Activated gamma-delta T cell treated with Interleukin-2 at 50 U/mL for 16 hours (primary cell): ENCODE measurements at regions not wholly inside any gene's neighbourhood (a gene's known extent, or its start where the extent isn't known, plus 50 kb on each side); places are given as distances from the start of the nearest gene placed in this dataset.

Source experiments
- DNase-seq: peaks from one replicate; pipeline ENCODE4 v3.0.0-alpha.2; 2020

- no peak for DNase-seq
These were observed 458.9 kb upstream of the C9orf72 start for GRCh38 chr9:28032268-28032590.

DNA sequence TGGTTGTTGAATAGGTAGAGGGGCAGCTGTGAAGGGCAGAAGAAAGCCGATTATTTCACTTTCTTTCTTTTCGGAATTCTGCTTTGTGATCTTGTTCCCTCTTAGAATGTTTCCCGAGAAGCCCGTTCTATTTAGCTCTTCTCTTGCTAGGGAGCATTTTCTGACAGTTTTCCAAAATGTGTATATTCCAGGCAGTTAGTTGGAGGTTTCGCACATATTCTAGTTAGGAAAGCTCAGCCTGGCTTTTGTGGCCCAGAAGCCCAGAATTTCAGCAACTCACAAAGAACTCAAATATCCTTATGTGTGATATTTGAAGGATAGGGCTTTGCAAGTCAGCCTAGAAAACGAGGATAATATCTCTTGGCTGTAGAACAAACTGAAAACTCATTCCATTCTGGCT lies 461.0 kb upstream of the C9orf72 start:
- DNase-seq, result no peak

DNA sequence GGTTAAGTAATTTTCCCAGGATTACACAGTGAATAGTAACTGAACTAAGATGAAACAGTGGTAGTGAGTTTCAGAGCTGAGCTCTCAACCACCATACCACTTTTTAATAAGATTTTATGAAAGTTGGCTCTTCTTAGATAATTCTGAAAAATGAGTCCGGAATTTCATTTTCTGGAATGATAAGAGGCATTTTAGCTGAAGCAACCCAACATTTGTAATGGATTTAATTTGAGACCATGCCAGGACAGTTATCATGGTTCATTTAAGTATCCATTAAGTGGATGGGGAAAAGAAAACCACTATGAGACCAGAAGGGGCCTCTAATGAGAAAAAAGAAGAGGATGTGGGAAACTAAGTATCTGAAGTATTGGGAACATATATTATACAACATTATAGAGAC lies 464.7 kb upstream of the C9orf72 start:
- no peak for DNase-seq

- DNase-seq, result no peak
These were observed 471.8 kb upstream of the C9orf72 start for GRCh38 chr9:28045051-28045450.

- DNase-seq, result no peak
These were observed 476.8 kb upstream of the C9orf72 start for GRCh38 chr9:28050046-28050445.

GRCh38 chr9:28050941-28051340 lies 477.7 kb upstream of the C9orf72 start:
- no peak for DNase-seq

DNA sequence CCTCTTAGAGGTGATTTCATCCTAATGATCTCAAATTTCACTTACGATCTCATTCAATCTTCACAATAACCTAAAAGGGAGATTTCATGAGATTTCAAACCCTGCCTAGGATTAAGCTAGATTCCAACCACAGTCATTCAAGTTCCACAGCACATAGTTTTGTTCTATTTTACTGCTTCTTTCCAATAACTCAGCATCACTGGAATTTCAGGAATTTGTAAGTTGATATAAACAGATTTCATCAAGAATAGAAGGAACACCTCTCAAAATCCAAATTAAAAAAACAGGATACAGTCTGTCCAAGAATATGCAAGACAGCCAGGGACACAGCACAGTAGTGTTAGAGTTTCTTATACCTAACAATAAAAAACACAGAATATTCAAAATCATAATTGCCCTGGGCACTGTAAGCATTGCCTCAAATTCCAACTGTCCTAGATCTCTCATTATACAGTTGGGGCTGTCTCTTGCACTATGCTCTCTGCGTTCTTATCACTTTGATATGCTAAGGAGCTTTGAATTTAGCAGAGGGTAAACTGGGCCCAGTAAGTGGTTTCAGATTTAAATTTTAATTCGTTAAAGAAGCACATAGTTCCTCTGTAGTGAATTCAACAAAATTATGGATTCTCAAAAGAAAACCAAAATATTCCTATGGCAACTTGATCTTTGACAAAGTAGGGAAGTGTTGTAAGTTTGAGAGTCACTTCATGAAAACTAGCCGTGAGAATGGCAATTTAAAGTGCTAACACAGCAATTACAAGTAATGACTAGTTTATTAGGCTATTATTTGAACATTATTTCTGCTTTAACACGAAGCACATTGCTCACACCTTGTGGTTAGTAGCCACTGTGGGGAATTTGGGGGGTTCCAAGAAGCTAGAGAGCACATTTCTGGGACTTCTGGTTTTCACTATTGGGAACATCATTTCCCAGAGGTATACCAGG lies 478.6 kb upstream of the C9orf72 start:
- no peak for DNase-seq

- no peak for DNase-seq
These were observed 480.0 kb upstream of the C9orf72 start for GRCh38 chr9:28053096-28053777.

- no peak for DNase-seq
These were observed 482.7 kb upstream of the C9orf72 start for GRCh38 chr9:28056006-28056405.

DNA sequence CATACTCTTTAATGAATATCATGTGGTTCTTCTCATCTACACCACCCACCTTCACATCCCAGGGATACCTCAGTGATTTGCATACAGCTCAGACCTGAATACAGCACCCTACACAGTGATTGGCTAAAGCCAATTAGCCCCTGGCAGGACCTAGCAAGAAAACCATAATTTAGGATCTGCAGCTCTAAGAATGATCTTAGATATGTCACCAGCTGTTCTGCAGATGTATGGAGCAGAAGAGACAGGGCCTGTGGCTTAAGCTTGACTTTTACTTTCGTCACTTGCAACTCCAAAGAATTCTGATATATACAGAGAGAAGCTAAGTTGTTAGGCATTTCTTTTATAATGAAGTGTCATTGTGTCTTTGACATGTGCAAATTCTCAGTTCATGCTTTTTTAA lies 483.2 kb upstream of the C9orf72 start:
- DNase-seq, result no peak

- DNase-seq, result no peak
These were observed 485.9 kb upstream of the C9orf72 start for GRCh38 chr9:28059192-28059591.

GRCh38 chr9:28064241-28064815 lies 491.0 kb upstream of the C9orf72 start:
- no peak for DNase-seq

- no peak for DNase-seq
These were observed 500.0 kb upstream of the C9orf72 start for GRCh38 chr9:28073270-28073669.

DNA sequence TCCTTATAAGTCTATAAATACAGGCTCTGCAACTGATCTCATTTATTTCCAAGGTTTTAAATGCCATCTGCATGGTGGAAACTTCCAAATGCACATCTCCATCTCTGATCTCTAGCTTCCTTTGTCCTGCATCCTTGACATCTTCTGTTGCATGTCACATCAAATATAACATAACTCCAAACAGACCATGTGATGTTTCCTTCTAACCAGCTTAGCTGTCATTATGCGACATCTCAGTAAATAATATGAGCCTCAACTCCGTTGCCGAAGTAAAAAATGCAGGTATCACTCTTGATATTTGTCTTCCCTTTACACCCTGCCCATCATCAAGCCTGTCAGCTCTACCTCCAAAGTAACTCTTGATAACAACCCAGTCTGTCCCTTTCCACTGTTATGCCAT lies 506.4 kb upstream of the C9orf72 start:
- DNase-seq, result no peak

DNA sequence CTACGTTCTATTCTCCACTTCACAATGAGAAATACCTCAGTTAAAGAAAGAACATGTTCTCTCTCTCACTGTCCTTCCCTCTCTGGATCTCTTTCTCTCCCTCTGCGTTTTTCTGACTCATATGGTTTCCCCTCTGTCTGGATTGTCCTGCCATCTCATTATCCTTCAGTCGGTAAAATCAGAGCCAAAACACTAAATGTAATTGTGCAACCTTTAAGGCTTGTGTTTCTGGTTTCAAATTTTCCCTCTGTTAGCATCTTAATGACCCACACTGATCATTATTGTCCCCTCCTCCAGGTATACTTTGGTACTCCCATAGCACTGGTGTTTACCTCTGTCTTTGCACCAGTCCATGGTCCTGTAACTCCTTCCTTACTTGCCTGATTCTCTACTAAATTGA lies 509.4 kb upstream of the C9orf72 start:
- DNase-seq, result no peak

GRCh38 chr9:28086881-28087280 lies 513.6 kb upstream of the C9orf72 start:
- DNase-seq, result no peak

GRCh38 chr9:28092981-28093936 lies 520.0 kb upstream of the C9orf72 start:
- no peak for DNase-seq

- no peak for DNase-seq
These were observed 528.2 kb upstream of the C9orf72 start for GRCh38 chr9:28101509-28101908.

GRCh38 chr9:28105001-28105400 lies 531.7 kb upstream of the C9orf72 start:
- DNase-seq, result no peak

GRCh38 chr9:28120184-28120583 lies 546.9 kb upstream of the C9orf72 start:
- no peak for DNase-seq

DNA sequence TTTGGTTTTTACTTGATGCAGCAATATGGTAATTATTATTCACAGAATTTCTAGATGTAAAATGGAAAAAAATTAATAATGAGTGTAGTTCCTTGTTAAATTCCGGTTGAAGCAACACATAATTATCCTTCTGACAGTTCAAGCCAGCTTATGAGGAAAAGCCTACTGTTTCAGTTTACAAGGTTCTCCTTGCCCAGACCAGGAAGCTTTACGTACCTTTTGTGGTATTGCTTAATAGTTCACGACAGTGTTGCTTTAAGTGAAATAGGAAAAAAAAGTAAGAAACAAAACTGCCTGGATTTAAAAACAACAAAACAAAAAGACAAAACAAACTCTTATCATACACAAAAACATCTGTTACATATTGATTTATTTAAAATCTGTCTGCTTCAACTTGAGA lies 547.3 kb upstream of the C9orf72 start:
- no peak for DNase-seq

GRCh38 chr9:28121366-28121765 lies 548.1 kb upstream of the C9orf72 start:
- no peak for DNase-seq

GRCh38 chr9:28124917-28125316 lies 551.6 kb upstream of the C9orf72 start:
- DNase-seq, result no peak
